Immature natural killer cell (primary cell): ENCODE measurements at regions not wholly inside any gene's neighbourhood (a gene's known extent, or its start where the extent isn't known, plus 50 kb on each side); places are given as distances from the start of the nearest gene placed in this dataset.

Experiments used
- DNase-seq, 3 donors: peaks; one replicate each; pipeline ENCODE4 v3.0.0; 2022; ENCODE audit warnings: mixed read lengths in 1 of 3
- H3K27ac Mint-ChIP-seq, 6 donors: one replicate each; pipeline ENCODE4 v1.8.0; 2020; ENCODE audit warnings: mixed read lengths in 6 of 6, mild to moderate bottlenecking in 5 of 6, inconsistent platforms in 4 of 6, moderate library complexity in 3 of 6
- H3K27me3 Mint-ChIP-seq, 3 donors: one replicate each; pipeline ENCODE4 v1.8.0; 2020 to 2021; ENCODE audit warnings: low read depth in 3 of 3, mild to moderate bottlenecking in 3 of 3, mixed read lengths in 3 of 3, moderate library complexity in 3 of 3, inconsistent platforms in 1 of 3
- H3K36me3 Mint-ChIP-seq, 3 donors: one replicate each; pipeline ENCODE4 v1.8.0; 2020; ENCODE audit warnings: mixed read lengths in 3 of 3, inconsistent platforms in 2 of 3, mild to moderate bottlenecking in 2 of 3
- H3K4me1 Mint-ChIP-seq, 2 donors: one replicate each; pipeline ENCODE4 v1.8.0; 2020; ENCODE audit warnings: inconsistent platforms in 2 of 2, mild to moderate bottlenecking in 2 of 2, mixed read lengths in 2 of 2, moderate library complexity in 1 of 2
- H3K4me3 Mint-ChIP-seq, 5 donors: one replicate each; pipeline ENCODE4 v1.8.0; 2020; ENCODE audit warnings: mild to moderate bottlenecking in 5 of 5, mixed read lengths in 5 of 5, inconsistent platforms in 3 of 5, moderate library complexity in 3 of 5
- H3K9me3 Mint-ChIP-seq, 6 donors: one replicate each; pipeline ENCODE4 v1.8.0; 2020; ENCODE audit warnings: mild to moderate bottlenecking in 6 of 6, mixed read lengths in 6 of 6, inconsistent platforms in 4 of 6, moderate library complexity in 3 of 6

DNA sequence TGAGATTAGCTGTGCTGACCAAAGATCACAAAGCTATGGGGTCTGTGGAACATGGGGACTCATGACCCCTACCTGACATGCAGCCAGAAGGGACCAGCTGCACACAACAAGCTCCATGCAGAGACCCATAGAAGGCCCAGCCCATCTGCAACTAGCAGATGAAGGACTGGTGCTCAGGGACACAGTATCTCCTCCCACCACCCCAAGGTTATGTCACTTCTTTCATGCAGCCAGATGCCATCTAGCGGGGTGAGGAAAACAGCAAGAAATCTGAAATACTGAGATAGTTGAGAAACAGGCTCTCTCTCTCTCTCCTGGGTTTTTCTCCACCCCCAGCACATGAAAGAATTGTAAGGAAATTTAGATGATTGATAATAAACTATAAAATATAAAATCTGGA is 161.3 kb upstream of the DAPK1 start:
- Mint-ChIP-seq H3K4me3 (no peak overlapping the region), H3K27me3 (peaks cover 4 to 14% (median 6%) of the 10 kb centered on the region in 3 donors), H3K36me3 (no peaks in the 10 kb centered on the region), H3K4me1 (peaks cover 5 to 15% of the 10 kb centered on the region in 2 donors), H3K27ac (no peak overlapping the region), H3K9me3 (peaks cover 0 to 6% (median 0%) of the 10 kb centered on the region in 6 donors)
- no peak for DNase-seq

DNA sequence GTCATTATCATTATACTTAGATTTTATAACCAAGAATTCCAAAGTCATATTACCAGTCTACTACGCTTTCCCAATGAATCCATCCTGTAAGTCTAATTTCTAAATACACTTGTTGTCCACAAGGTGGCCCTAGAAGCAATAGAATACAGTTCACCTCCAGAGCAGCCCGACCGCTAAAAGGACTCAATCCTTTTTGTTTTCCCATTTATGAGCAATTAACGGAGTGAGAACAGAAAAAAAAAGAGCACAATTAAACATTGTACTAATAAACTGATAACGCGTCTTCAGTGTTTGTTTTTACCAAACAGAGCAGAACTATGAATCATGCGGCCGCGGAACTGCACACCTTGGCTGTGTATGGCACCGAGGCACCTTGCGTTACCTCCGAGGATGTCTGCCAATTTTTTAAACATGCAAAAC is 160.7 kb upstream of the DAPK1 start:
- peaks cover 5 to 15% of the 10 kb centered on the region in 2 donors for H3K4me1 Mint-ChIP-seq
- DNase-seq: peak; percentile 2 to 14 (median 12)
- H3K27ac Mint-ChIP-seq: no peak overlapping the region
- peaks cover 4 to 10% (median 6%) of the 10 kb centered on the region in 3 donors for H3K27me3 Mint-ChIP-seq
- H3K36me3 Mint-ChIP-seq: no peaks in the 10 kb centered on the region
- H3K9me3 Mint-ChIP-seq: peaks cover 0 to under 1% (median 0%) of the 10 kb centered on the region in 6 donors
- peak overlapping the region; percentile 34 to 72 (median 66) for H3K4me3 Mint-ChIP-seq

DNA sequence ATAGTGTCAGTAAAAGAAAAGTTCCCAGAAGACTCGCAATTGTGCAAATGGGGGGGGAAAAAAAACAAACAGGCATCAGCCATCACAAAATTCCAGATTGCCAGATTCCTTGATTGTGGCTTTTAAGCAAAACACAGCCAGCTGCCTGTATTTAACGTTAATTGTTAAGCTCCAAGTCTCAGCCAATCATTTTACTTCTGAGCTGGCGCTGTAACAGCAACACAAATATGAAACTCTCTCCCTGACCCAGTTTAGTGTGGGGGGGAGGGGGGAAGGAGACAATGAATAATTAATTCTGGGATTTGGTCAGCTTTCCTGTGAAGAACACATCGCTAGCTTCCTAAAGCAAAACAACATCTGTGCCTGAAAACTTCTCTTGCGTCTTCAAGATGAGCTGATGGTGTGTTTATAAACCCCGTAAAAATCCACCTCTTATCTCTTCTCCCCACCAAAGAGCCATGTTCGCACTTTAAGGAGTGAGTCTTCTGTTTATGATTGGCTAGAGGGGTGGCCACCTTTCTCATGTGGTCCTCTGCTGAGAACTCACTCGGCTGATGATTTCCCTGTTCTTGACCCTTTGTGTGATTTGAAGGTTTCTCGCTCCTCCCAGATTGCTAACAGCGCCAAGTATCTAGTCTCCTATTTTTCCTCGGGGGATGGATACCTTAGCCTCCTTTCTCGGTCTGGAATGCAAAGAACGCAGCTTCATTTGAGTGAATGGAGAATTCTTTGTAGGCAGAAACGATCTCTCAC is 160.2 kb upstream of the DAPK1 start:
- Mint-ChIP-seq H3K9me3 (no peaks in the 10 kb centered on the region), H3K27me3 (peaks cover 4 to 10% (median 6%) of the 10 kb centered on the region in 3 donors), H3K4me3 (peak overlapping the region; percentile 34 to 72 (median 66)), H3K27ac (no peak overlapping the region), H3K36me3 (no peaks in the 10 kb centered on the region), H3K4me1 (peaks cover 5 to 15% of the 10 kb centered on the region in 2 donors)
- no peak for DNase-seq

DNA sequence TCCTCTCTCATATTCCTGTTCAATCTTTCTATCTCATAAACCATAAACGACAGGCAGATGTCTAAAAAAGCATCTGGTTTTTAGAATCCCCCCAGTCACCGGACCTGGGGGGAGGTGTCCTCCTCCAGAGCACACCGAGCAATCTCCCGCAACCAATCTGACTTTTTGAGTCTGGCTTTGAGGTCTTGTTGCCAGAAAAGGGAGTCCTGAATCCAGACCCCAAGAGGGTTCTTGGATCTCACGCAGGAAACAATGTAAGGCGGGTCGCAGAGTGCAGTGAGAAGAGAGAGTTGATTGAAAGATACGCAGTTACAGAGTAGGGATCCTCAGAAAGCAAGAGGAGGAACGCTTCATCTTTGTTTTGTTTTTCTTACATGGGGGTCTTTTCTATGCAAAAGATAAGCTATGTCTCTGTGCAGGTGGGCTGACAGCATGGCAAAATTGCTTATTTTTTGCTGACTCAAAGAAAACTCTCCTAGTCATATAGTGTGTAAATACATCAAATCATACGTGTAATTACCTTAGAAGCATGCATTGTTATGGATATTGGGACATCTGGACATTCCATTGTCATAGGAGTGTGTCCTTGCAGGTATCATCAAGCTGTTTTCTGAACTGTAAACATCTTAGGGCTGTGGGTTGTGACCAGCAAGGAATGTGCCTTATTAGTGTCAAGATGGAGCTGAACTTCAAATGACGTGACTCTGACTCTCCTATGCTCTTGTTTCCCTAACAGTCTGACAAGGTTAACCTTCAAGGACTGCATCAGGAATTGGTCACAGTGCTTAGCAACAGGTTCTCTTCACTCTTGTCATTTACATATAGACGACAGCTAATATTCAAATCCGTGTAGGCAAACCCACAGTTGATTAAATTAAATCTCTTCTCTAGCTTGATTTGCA is 159.3 kb upstream of the DAPK1 start:
- H3K27me3 Mint-ChIP-seq: peaks cover 6 to 10% (median 6%) of the 10 kb centered on the region in 3 donors
- H3K36me3 Mint-ChIP-seq: no peaks in the 10 kb centered on the region
- H3K9me3 Mint-ChIP-seq: no peaks in the 10 kb centered on the region
- H3K4me1 Mint-ChIP-seq: peaks cover 5 to 15% of the 10 kb centered on the region in 2 donors
- H3K27ac Mint-ChIP-seq: no peak overlapping the region
- H3K4me3 Mint-ChIP-seq: no peak overlapping the region
- DNase-seq: no peak

DNA sequence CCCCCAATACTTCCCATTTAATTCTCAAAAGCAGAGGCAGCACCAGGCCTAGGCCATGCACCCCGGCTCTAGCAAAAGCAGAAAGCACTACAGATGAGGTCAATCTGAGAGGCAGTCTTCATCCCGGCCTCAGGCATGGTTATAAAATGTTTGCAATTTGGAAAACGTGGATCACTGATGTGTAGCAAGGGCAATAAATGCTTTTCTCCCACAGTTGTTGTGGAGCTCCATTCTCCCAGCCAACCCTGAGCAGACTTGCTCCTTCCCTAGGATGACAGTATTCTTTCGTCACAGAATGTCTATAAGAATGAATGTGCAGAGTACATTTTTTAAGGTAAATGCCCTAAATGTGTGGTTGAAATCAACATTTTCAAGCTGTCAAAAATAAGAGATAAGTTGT is 157.3 kb upstream of the DAPK1 start:
- H3K36me3 Mint-ChIP-seq: no peaks in the 10 kb centered on the region
- DNase-seq: no peak
- H3K27ac Mint-ChIP-seq: no peak overlapping the region
- peaks cover 6 to 10% (median 6%) of the 10 kb centered on the region in 3 donors for H3K27me3 Mint-ChIP-seq
- no peak overlapping the region for H3K4me3 Mint-ChIP-seq
- H3K9me3 Mint-ChIP-seq: no peaks in the 10 kb centered on the region
- H3K4me1 Mint-ChIP-seq: peaks cover 5 to 15% of the 10 kb centered on the region in 2 donors

DNA sequence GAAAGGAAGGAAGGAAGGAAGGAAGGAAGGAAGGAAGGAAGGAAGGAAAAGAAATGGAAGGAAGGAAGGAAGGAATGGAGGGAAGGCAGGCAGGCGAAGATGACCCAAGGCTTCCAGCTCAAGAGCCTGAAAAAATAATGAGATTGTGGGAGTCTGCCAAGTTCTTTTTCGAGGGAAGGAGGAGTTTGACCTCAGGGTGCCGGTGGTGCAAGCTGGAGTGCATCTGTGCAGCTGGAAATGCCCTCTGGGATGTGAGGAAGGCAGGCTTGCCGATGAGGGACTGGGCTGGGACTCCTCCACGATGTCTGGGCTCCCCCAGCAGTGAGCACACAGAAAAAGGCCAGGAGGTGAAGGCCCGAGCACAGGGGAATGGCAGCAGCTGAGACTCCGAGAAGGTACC is 154.9 kb upstream of the DAPK1 start:
- Mint-ChIP-seq H3K4me3 (no peak overlapping the region), H3K36me3 (no peaks in the 10 kb centered on the region), H3K4me1 (peaks cover 0 to 4% of the 10 kb centered on the region in 2 donors), H3K27ac (no peak overlapping the region), H3K27me3 (peaks cover 7 to 10% (median 8%) of the 10 kb centered on the region in 3 donors), H3K9me3 (no peaks in the 10 kb centered on the region)
- no peak for DNase-seq

DNA sequence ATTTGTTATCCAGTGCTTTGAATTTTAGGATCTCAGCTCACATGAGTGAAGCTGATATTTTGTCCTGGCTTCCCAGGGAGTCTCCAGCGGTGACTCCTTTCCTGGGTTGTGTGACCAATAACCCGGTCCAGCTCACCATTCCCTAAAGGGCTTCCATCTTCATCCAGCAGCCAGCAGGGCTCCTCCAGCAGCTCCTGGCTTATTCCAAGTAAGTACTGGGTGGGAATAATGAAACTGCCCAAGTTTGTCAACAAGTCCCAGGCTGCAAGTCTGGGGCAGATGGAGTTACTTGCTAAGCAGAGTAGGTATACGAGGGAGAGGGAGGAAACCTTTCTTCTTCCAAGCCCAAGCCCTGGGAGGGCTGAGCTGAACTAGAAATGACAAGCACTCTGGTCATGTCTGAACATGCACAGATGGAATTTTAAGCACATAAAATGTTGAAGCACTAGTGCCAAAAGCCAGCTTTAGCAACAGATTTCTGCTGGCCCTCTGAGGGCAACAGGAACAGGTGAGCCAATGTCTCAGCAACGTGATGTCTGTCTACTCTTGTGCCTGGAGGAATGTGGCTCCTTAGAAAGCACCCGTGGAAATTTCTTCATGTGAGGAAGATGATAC is 153.7 kb upstream of the DAPK1 start:
- H3K27ac Mint-ChIP-seq: no peak overlapping the region
- H3K27me3 Mint-ChIP-seq: peaks cover 6 to 11% (median 8%) of the 10 kb centered on the region in 3 donors
- no peaks in the 10 kb centered on the region for H3K4me1 Mint-ChIP-seq
- no peaks in the 10 kb centered on the region for H3K36me3 Mint-ChIP-seq
- DNase-seq: no peak
- no peaks in the 10 kb centered on the region for H3K9me3 Mint-ChIP-seq
- H3K4me3 Mint-ChIP-seq: no peak overlapping the region

DNA sequence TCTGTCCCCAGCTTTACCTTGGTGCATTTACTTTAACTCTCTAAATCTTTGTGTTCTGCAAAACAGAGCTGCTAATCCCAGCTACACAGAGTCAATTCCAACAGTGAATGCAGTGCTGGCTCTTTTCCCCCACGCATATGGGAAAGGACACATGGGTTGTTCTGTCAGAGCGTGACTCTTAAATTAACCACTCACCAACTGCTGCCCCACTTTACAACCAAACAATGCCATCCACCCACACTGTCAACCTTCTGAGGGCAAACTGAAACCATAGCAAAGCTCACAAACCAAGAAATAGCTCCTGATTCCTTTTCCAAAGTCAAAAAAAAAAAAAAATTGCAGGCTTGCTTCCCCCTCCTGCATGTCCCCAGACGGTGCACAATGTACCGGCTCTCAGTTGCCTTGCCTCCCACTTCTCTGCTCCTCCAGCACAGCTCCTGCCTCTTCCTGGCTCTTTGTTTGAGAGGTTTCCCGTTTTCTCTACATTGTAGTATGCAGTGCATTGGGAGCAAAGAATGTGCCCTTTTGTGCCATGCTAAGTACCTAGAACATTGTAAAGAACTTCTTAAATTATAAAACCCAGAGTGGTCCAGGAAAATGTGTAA is 151.5 kb upstream of the DAPK1 start:
- Mint-ChIP-seq H3K36me3 (no peaks in the 10 kb centered on the region), H3K27ac (peak overlapping the region in 1 of 6 donors; percentile 3), H3K4me1 (no peaks in the 10 kb centered on the region), H3K9me3 (no peaks in the 10 kb centered on the region), H3K27me3 (peaks cover 0 to 11% (median 6%) of the 10 kb centered on the region in 3 donors), H3K4me3 (no peak overlapping the region)
- DNase-seq: no peak

DNA sequence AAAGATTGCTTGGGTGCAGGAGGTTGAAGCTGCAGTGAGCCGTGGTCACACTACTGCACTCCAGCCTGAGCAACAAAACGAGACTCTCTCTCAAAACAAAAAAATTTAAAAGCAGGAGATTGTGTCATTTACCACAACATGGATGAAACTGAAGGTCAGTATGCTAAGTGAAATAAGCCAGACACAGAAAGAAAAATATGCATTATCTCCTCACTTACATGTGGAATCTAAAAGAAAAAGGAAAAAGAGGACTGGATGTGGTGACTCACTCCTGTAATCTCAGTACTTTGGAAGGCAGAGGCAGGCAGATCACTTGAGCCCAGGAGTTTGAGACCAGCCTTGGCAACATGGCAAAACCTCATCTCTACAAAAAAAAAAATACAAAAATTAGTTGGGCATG is 146.8 kb upstream of the DAPK1 start:
- H3K36me3 Mint-ChIP-seq: no peaks in the 10 kb centered on the region
- no peak overlapping the region for H3K27ac Mint-ChIP-seq
- no peaks in the 10 kb centered on the region for H3K9me3 Mint-ChIP-seq
- H3K4me1 Mint-ChIP-seq: no peaks in the 10 kb centered on the region
- peaks cover 3 to 11% (median 9%) of the 10 kb centered on the region in 3 donors for H3K27me3 Mint-ChIP-seq
- H3K4me3 Mint-ChIP-seq: no peak overlapping the region
- DNase-seq: no peak

DNA sequence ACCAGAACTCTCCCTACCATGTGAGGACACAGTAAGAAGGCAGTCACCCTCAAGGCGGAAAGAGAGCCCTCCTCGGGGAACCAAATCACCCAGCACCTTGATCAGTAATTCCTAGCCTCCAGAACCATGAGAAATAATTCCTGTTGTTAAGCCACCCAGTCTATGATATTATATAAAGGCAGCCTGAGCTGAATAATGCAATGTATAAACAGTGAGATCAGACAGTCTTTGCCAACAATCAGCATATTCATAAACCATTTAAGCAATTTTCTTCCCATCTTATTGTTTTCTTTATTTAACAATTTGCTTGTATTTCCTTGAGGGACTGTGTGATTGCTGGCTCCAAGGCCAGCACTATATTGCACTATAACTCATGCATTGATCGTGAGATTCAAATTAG is 144.4 kb upstream of the DAPK1 start:
- DNase-seq: no peak
- Mint-ChIP-seq H3K27ac (no peak overlapping the region), H3K4me3 (no peak overlapping the region), H3K9me3 (no peaks in the 10 kb centered on the region), H3K27me3 (peaks cover 3 to 6% (median 5%) of the 10 kb centered on the region in 3 donors), H3K4me1 (no peaks in the 10 kb centered on the region), H3K36me3 (no peaks in the 10 kb centered on the region)

DNA sequence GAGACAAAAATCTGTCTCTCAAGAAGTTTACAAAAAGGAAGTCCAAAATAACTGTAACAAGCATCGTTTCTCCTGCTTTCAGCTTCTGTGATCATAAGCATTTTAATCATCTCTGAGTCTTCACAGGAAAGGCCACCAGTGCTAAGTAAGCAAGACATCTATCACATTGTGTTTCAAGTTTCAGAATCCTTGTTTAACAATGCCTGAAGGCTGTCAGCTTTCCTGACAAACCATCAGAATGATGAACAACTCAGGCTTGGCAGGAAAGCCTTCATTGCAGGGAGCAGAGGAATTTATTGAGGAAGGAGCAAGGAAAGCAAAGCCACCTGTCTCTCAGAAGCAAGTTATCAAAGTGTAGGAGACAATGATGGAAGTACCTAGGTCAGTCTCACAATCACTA is 143.5 kb upstream of the DAPK1 start:
- Mint-ChIP-seq H3K27me3 (peaks cover 3 to 8% (median 5%) of the 10 kb centered on the region in 3 donors), H3K9me3 (no peaks in the 10 kb centered on the region), H3K4me3 (no peak overlapping the region), H3K36me3 (no peaks in the 10 kb centered on the region), H3K27ac (no peak overlapping the region), H3K4me1 (no peaks in the 10 kb centered on the region)
- no peak for DNase-seq

DNA sequence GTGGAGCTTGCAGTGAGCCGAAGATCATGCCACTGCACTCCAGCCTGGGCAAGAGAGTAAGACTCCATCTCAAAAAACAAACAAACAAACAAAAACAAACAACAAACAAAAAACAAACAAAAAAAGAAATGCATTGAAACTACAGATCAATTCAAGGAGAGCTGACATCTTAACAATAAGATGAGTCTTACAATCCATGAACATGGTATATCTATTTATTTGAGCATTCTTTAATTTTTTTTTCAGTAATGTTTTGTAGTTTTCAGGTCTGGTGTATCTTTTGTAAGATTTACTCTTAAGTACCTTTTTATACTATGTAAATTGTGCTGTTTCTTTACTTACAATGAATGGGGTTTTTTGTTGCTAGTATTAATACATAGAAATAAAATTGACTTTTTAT is 140.1 kb upstream of the DAPK1 start:
- Mint-ChIP-seq H3K4me1 (no peaks in the 10 kb centered on the region), H3K36me3 (no peaks in the 10 kb centered on the region), H3K27me3 (peaks cover 5 to 22% (median 8%) of the 10 kb centered on the region in 3 donors), H3K27ac (no peak overlapping the region), H3K9me3 (peaks cover 0 to 7% (median 0%) of the 10 kb centered on the region in 6 donors), H3K4me3 (no peak overlapping the region)
- DNase-seq: no peak

DNA sequence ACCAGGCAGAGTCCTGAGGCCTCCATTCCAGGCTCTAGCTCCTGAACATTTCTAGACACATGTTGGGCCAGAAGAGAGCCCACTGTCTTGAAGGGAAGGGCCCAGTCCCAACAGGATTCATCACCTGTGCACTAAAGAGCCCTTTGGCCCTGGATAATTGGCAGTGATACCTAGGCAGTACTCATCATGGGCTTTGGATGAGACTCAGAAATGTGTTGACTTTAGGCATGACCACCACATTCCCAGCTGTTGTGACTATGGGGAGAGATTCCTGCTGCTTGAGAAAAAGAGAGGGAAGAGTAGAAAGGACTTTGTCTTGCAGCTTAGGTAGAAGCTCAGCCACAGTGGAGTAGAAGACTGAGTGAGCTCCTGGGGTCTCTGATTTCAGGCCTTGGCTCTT is 138.4 kb upstream of the DAPK1 start:
- no peaks in the 10 kb centered on the region for H3K36me3 Mint-ChIP-seq
- peaks cover 5 to 22% (median 5%) of the 10 kb centered on the region in 3 donors for H3K27me3 Mint-ChIP-seq
- H3K27ac Mint-ChIP-seq: no peak overlapping the region
- no peaks in the 10 kb centered on the region for H3K4me1 Mint-ChIP-seq
- DNase-seq: no peak
- peaks cover 0 to 7% (median 2%) of the 10 kb centered on the region in 6 donors for H3K9me3 Mint-ChIP-seq
- H3K4me3 Mint-ChIP-seq: no peak overlapping the region
